ENCODE measurements at regions not wholly inside any gene's neighbourhood (a gene's known extent, or its start where the extent isn't known, plus 50 kb on each side); places are given as distances from the start of the nearest gene placed in this dataset.

- Histone ChIP-seq H3K27ac (peak overlapping the region in 1 of 2 donors; percentile 48), H3K27me3 (no peaks in the 10 kb centered on the region), H3K4me3 (no peak overlapping the region), H3K36me3 (no peaks in the 10 kb centered on the region), H3K9me3 (no peaks in the 10 kb centered on the region), H3K4me1 (no peaks in the 10 kb centered on the region)
- intact Hi-C loops (cut with DNase I; ENCODE audit: low total_unique reads): no loop called here
- no peak for DNase-seq (ENCODE audit: low spot score in 2 of 2)
- TF ChIP-seq POLR2AphosphoS5 (IDR thresholded peaks at IDR 0.05): no peak
- no peak for TF ChIP-seq POLR2A (IDR thresholded peaks at IDR 0.05)
- TF ChIP-seq, protein P1, sequence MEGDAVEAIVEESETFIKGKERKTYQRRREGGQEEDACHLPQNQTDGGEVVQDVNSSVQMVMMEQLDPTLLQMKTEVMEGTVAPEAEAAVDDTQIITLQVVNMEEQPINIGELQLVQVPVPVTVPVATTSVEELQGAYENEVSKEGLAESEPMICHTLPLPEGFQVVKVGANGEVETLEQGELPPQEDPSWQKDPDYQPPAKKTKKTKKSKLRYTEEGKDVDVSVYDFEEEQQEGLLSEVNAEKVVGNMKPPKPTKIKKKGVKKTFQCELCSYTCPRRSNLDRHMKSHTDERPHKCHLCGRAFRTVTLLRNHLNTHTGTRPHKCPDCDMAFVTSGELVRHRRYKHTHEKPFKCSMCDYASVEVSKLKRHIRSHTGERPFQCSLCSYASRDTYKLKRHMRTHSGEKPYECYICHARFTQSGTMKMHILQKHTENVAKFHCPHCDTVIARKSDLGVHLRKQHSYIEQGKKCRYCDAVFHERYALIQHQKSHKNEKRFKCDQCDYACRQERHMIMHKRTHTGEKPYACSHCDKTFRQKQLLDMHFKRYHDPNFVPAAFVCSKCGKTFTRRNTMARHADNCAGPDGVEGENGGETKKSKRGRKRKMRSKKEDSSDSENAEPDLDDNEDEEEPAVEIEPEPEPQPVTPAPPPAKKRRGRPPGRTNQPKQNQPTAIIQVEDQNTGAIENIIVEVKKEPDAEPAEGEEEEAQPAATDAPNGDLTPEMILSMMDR (IDR thresholded peaks at IDR 0.05): no peak
Measured at GRCh38 chr12:115335048-115335447, 651.1 kb upstream of the TBX3 start.

- no peaks in the 10 kb centered on the region for H3K4me1 ChIP-seq
- intact Hi-C loops (cut with DNase I; ENCODE audit: low total_unique reads): no loop called here
- TF ChIP-seq POLR2AphosphoS5 (IDR thresholded peaks at IDR 0.05): no peak
- TF ChIP-seq, protein P1 (IDR thresholded peaks at IDR 0.05): no peak
- H3K4me3 ChIP-seq: no peak overlapping the region
- no peaks in the 10 kb centered on the region for H3K27me3 ChIP-seq
- DNase-seq (ENCODE audit: low spot score in 2 of 2): no peak
- no peaks in the 10 kb centered on the region for H3K36me3 ChIP-seq
- no peaks in the 10 kb centered on the region for H3K9me3 ChIP-seq
- H3K27ac ChIP-seq: no peak overlapping the region
Measured at GRCh38 chr12:115332945-115333344, 649.0 kb upstream of the TBX3 start.

GRCh38 chr12:115325858-115326257, 641.9 kb upstream of the TBX3 start:
- intact Hi-C loops (cut with DNase I; ENCODE audit: low total_unique reads): no loop called here
- Histone ChIP-seq H3K27me3 (no peaks in the 10 kb centered on the region), H3K4me1 (no peaks in the 10 kb centered on the region), H3K36me3 (no peaks in the 10 kb centered on the region), H3K27ac (peak overlapping the region; percentile 10 to 52), H3K4me3 (no peak overlapping the region), H3K9me3 (no peaks in the 10 kb centered on the region)
- DNase-seq (ENCODE audit: low spot score in 2 of 2): peak in 1 of 2 donors; percentile 40
- TF ChIP-seq, protein P1 (IDR thresholded peaks at IDR 0.05): no peak
- TF ChIP-seq POLR2AphosphoS5 (IDR thresholded peaks at IDR 0.05) (no peak), POLR2A (IDR thresholded peaks at IDR 0.05) (no peak)

GRCh38 chr12:115324949-115325593, 641.1 kb upstream of the TBX3 start:
- TF ChIP-seq, protein P1 (IDR thresholded peaks at IDR 0.05): no peak
- TF ChIP-seq POLR2AphosphoS5 (IDR thresholded peaks at IDR 0.05): no peak
- TF ChIP-seq POLR2A (IDR thresholded peaks at IDR 0.05): no peak
- Histone ChIP-seq H3K4me3 (no peak overlapping the region), H3K4me1 (no peaks in the 10 kb centered on the region), H3K36me3 (no peaks in the 10 kb centered on the region), H3K9me3 (no peaks in the 10 kb centered on the region), H3K27ac (peak overlapping the region in 1 of 2 donors; percentile 52), H3K27me3 (no peaks in the 10 kb centered on the region)
- DNase-seq (ENCODE audit: low spot score in 2 of 2): peak in 1 of 2 donors; percentile 27
- intact Hi-C loops (cut with DNase I; ENCODE audit: low total_unique reads): no loop called here

- H3K27me3 ChIP-seq: no peaks in the 10 kb centered on the region
- DNase-seq (ENCODE audit: low spot score in 2 of 2): no peak
- TF ChIP-seq, protein P1 (IDR thresholded peaks at IDR 0.05): no peak
- TF ChIP-seq POLR2AphosphoS5 (IDR thresholded peaks at IDR 0.05): no peak
- intact Hi-C loops (cut with DNase I; ENCODE audit: low total_unique reads): no loop called here
- no peaks in the 10 kb centered on the region for H3K4me1 ChIP-seq
- no peaks in the 10 kb centered on the region for H3K9me3 ChIP-seq
- no peak overlapping the region for H3K4me3 ChIP-seq
- no peaks in the 10 kb centered on the region for H3K36me3 ChIP-seq
- H3K27ac ChIP-seq: peak overlapping the region; percentile 25 to 41
Measured at GRCh38 chr12:115323223-115323905, 639.4 kb upstream of the TBX3 start.
